Neuronal stem cell (in vitro differentiated cells): ENCODE measurements at regions not wholly inside any gene's neighbourhood (a gene's known extent, or its start where the extent isn't known, plus 50 kb on each side); places are given as distances from the start of the nearest gene placed in this dataset.

Source experiments
- DNase-seq: peaks from one replicate; pipeline ENCODE4 v3.0.0-alpha.2; 2013; ENCODE audit warnings: low spot score
- H2AFZ ChIP-seq: one replicate; pipeline ENCODE4 v1.6.1; 2013; ENCODE audit warnings: mild to moderate bottlenecking, low read length, inconsistent platforms
- H2AK5ac ChIP-seq: 2 replicates; pipeline ENCODE4 v1.6.1; 2013; ENCODE audit warnings: low read depth, mild to moderate bottlenecking, inconsistent platforms, low read length, moderate library complexity, mixed read lengths
- H2BK120ac ChIP-seq: 2 replicates; pipeline ENCODE4 v1.6.1; 2013; ENCODE audit warnings: low read depth, mild to moderate bottlenecking, inconsistent platforms, low read length, moderate library complexity, mixed read lengths
- H2BK12ac ChIP-seq: one replicate; pipeline ENCODE4 v1.6.1; 2013; ENCODE audit warnings: low read length, inconsistent platforms
- H2BK15ac ChIP-seq: 2 replicates; pipeline ENCODE4 v1.6.1; 2013; ENCODE audit warnings: mild to moderate bottlenecking, low read length, inconsistent platforms, mixed read lengths
- H2BK5ac ChIP-seq: one replicate; pipeline ENCODE4 v1.6.1; 2013; ENCODE audit warnings: inconsistent platforms, mild to moderate bottlenecking, low read length, moderate library complexity
- H3K14ac ChIP-seq: one replicate; pipeline ENCODE4 v1.6.1; 2013; ENCODE audit warnings: low read length, inconsistent platforms
- H3K18ac ChIP-seq: 2 replicates; pipeline ENCODE4 v1.6.1; 2013; ENCODE audit warnings: low read length, inconsistent platforms
- H3K23ac ChIP-seq: 2 replicates; pipeline ENCODE4 v1.6.1; 2013; ENCODE audit warnings: low read depth, mild to moderate bottlenecking, mixed read lengths, low read length, inconsistent platforms; ENCODE audit not compliant: poor library complexity
- H3K27ac ChIP-seq: replicated peaks from 3 replicates; pipeline ENCODE4 v1.5.1; 2013; ENCODE audit warnings: low read length, inconsistent platforms
- H3K27me3 ChIP-seq, 3 experiments: 2 replicates each; pipeline ENCODE4 v1.6.1; 2013; ENCODE audit warnings: low read length in 3 of 3, mild to moderate bottlenecking in 2 of 3, inconsistent platforms in 1 of 3, low read depth in 1 of 3, mixed read lengths in 1 of 3, moderate library complexity in 1 of 3; ENCODE audit not compliant: control insufficient read depth in 3 of 3, insufficient read depth in 3 of 3
- H3K36me3 ChIP-seq, 2 donors: replicated peaks in 1 of 2; 2 replicates each; pipeline ENCODE4 v1.6.1; 2013; ENCODE audit warnings: low read length in 2 of 2; ENCODE audit not compliant: control insufficient read depth in 2 of 2, insufficient read depth in 2 of 2
- H3K4ac ChIP-seq: 2 replicates; pipeline ENCODE4 v1.6.1; 2013; ENCODE audit warnings: inconsistent platforms, mild to moderate bottlenecking, low read length, moderate library complexity
- H3K4me1 ChIP-seq, 2 donors: 1 replicate in 1 of 2; 2 replicates in 1 of 2; pipeline ENCODE4 v1.6.1; 2013; ENCODE audit warnings: low read length in 2 of 2, low read depth in 1 of 2; ENCODE audit not compliant: control insufficient read depth in 2 of 2, insufficient read depth in 1 of 2
- H3K4me2 ChIP-seq: one replicate; pipeline ENCODE4 v1.6.1; 2013; ENCODE audit warnings: mild to moderate bottlenecking, low read length, inconsistent platforms; ENCODE audit not compliant: insufficient read depth, poor library complexity, severe bottlenecking
- H3K4me3 ChIP-seq, 2 donors: 2 replicates each; pipeline ENCODE4 v1.5.1; 2013; ENCODE audit warnings: low read length in 2 of 2, mild to moderate bottlenecking in 2 of 2, inconsistent platforms in 1 of 2, moderate library complexity in 1 of 2
- H3K79me1 ChIP-seq: one replicate; pipeline ENCODE4 v1.6.1; 2013; ENCODE audit warnings: low read depth, mild to moderate bottlenecking, inconsistent platforms, low read length, moderate library complexity
- H3K9ac ChIP-seq: one replicate; pipeline ENCODE4 v1.6.1; 2013; ENCODE audit warnings: mild to moderate bottlenecking, low read depth, low read length, inconsistent platforms; ENCODE audit not compliant: poor library complexity
- H3K9me3 ChIP-seq, 2 donors: replicated peaks in 1 of 2; 2 replicates each; pipeline versions ENCODE3 to v1.6.1; 2013; ENCODE audit warnings: low read length in 2 of 2, mild to moderate bottlenecking in 2 of 2, inconsistent platforms in 1 of 2, low read depth in 1 of 2, mixed read lengths in 1 of 2, moderate library complexity in 1 of 2; ENCODE audit not compliant: control insufficient read depth in 2 of 2, insufficient read depth in 1 of 2
- H4K8ac ChIP-seq: one replicate; pipeline ENCODE4 v1.6.1; 2013; ENCODE audit warnings: low read depth, mild to moderate bottlenecking, inconsistent platforms, low read length, moderate library complexity
- H4K91ac ChIP-seq: one replicate; pipeline ENCODE4 v1.6.1; 2013; ENCODE audit warnings: low read length, low read depth, mild to moderate bottlenecking, inconsistent platforms; ENCODE audit not compliant: poor library complexity
- WGBS, 2 donors: extraction: QIAGEN DNeasy Blood & Tissue Kit; methylation state at CpG; one replicate each; pipeline ENCODE4 v1.1.7; 2013; ENCODE audit warnings: missing lambda C conversion rate in 2 of 2, mixed read lengths in 1 of 2; ENCODE audit not compliant: insufficient read length in 2 of 2, insufficient replicate concordance in 1 of 2; ENCODE audit errors: extremely low coverage in 2 of 2; 5-methylcytosine and 5-hydroxymethylcytosine counted together

DNA sequence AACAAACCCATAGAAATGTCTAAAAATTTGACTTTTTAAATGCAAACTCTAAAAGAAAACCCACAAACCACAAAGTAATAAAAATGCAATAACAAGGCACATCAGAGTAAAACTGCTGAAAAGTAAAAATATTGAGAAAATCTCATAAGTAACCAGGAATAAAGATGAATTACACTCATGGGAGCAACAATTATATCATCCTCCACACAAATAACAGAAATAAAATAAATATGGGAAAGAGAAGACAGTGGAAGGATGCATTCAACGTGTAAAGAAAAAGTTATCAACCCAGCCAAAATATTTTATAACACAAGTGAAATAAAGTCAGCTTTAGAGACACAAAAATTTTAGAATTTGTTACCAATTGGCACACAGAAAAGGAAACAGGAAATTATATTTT is 1420.2 kb downstream of the PCDH18 start:
- Histone ChIP-seq H2AK5ac (no peak overlapping the region), H3K14ac (no peak overlapping the region), H2BK5ac (no peak overlapping the region), H3K4ac (no peak overlapping the region), H4K8ac (no peak overlapping the region), H3K4me3 (no peak overlapping the region), H2BK15ac (no peak overlapping the region), H3K23ac (no peak overlapping the region), H3K9me3 (no peaks in the 10 kb centered on the region), H3K9ac (no peak overlapping the region), H3K4me1 (no peaks in the 10 kb centered on the region), H3K27me3 (no peaks in the 10 kb centered on the region), H2BK12ac (no peak overlapping the region), H3K36me3 (no peaks in the 10 kb centered on the region), H2AFZ (peak overlapping the region; percentile 17), H4K91ac (no peak overlapping the region), H3K4me2 (no peak overlapping the region), H3K27ac (no peak overlapping the region), H3K18ac (no peak overlapping the region), H3K79me1 (no peaks in the 10 kb centered on the region), H2BK120ac (no peak overlapping the region)
- DNase-seq, result no peak
- WGBS, 2 donors, result no CpG with 5 or more reads among the region's 1 CpG

DNA sequence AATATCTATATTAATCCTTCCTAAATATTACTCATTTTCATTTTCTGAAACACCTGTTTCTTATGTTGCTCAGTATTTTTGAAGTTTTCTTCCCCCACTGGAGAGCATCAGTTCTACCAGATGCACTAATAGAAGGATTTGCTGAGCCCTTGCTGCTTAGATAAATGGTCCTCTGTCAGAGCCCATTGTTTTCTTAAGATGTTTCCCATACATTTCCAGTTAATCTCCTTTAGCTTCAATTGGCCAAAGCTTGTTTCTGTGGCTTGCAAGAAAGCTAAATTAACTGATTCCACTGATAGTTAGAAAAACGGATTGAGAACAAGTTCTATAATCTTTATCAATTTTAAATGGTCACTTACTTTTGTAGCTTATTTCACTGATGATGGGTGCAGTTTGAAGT is 1425.5 kb downstream of the PCDH18 start:
- Histone ChIP-seq H2AK5ac (no peak overlapping the region), H4K91ac (no peak overlapping the region), H3K4me3 (no peak overlapping the region), H3K4me1 (peaks cover 2 to 24% of the 10 kb centered on the region in 2 donors), H3K36me3 (no peaks in the 10 kb centered on the region), H2BK12ac (no peak overlapping the region), H2AFZ (peak overlapping the region; percentile 6), H3K9me3 (no peaks in the 10 kb centered on the region), H4K8ac (no peak overlapping the region), H2BK120ac (no peak overlapping the region), H3K18ac (no peak overlapping the region), H3K14ac (no peak overlapping the region), H3K27ac (no peak overlapping the region), H3K23ac (no peak overlapping the region), H3K4me2 (no peak overlapping the region), H2BK15ac (no peak overlapping the region), H2BK5ac (no peak overlapping the region), H3K27me3 (no peaks in the 10 kb centered on the region), H3K4ac (no peak overlapping the region), H3K9ac (no peak overlapping the region), H3K79me1 (no peaks in the 10 kb centered on the region)
- WGBS, 2 donors, result no CpG with 5 or more reads among the region's 1 CpG
- peak; percentile 50 for DNase-seq

DNA sequence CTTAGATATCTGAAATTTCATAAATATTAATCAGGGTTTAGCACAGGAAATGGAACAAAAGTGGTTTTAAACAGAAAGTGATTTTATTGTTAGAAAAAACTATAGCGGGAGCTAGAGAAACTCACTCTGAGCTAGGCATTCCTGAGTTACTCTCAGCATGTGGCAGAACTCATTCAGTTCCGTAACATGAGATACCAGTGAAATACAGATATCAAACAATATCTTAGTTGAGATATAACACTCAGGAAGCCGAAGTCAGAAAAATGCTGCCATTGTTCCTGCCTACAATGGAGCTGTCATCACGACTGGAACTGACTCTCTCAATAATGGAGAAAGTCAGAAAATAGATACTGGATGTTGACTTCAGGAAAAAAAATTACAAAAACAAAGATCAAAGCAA is 1428.7 kb downstream of the PCDH18 start:
- no peak overlapping the region for H4K91ac ChIP-seq
- no peak overlapping the region for H2AK5ac ChIP-seq
- no peak overlapping the region for H2BK15ac ChIP-seq
- no peak overlapping the region for H3K4me3 ChIP-seq
- H3K14ac ChIP-seq, result no peak overlapping the region
- no peak overlapping the region for H3K4ac ChIP-seq
- no peaks in the 10 kb centered on the region for H3K79me1 ChIP-seq
- peaks cover 2 to 24% of the 10 kb centered on the region in 2 donors for H3K4me1 ChIP-seq
- WGBS, 2 donors, result no CpG with 5 or more reads among the region's 4 CpGs
- no peak overlapping the region for H3K27ac ChIP-seq
- no peaks in the 10 kb centered on the region for H3K9me3 ChIP-seq
- no peak overlapping the region for H3K9ac ChIP-seq
- H3K23ac ChIP-seq, result no peak overlapping the region
- no peak overlapping the region for H2BK120ac ChIP-seq
- H2BK5ac ChIP-seq, result no peak overlapping the region
- H3K18ac ChIP-seq, result no peak overlapping the region
- H4K8ac ChIP-seq, result no peak overlapping the region
- H3K27me3 ChIP-seq, result no peaks in the 10 kb centered on the region
- H3K36me3 ChIP-seq, result no peaks in the 10 kb centered on the region
- no peak overlapping the region for H2AFZ ChIP-seq
- no peak overlapping the region for H2BK12ac ChIP-seq
- DNase-seq, result no peak
- no peak overlapping the region for H3K4me2 ChIP-seq

GRCh38 chr4:136097676-136098075 is 1434.6 kb downstream of the PCDH18 start:
- Histone ChIP-seq H2BK120ac (no peak overlapping the region), H3K18ac (no peak overlapping the region), H3K23ac (no peak overlapping the region), H3K79me1 (no peaks in the 10 kb centered on the region), H2BK15ac (no peak overlapping the region), H3K27ac (no peak overlapping the region), H3K4me3 (no peak overlapping the region), H2AFZ (no peak overlapping the region), H3K4me2 (no peak overlapping the region), H3K9me3 (no peaks in the 10 kb centered on the region), H2BK12ac (no peak overlapping the region), H3K9ac (no peak overlapping the region), H3K4me1 (peaks cover 0 to 6% of the 10 kb centered on the region in 2 donors), H2AK5ac (no peak overlapping the region), H3K36me3 (no peaks in the 10 kb centered on the region), H2BK5ac (no peak overlapping the region), H3K14ac (no peak overlapping the region), H4K8ac (no peak overlapping the region), H3K4ac (no peak overlapping the region), H4K91ac (no peak overlapping the region), H3K27me3 (no peaks in the 10 kb centered on the region)
- WGBS, 2 donors, result no CpG with 5 or more reads among the region's 4 CpGs
- DNase-seq, result no peak
